NB4 (cell line): ENCODE measurements at regions not wholly inside any gene's neighbourhood (a gene's known extent, or its start where the extent isn't known, plus 50 kb on each side); places are given as distances from the start of the nearest gene placed in this dataset.

ENCODE experiments used
- CTCF ChIP-seq: IDR thresholded peaks from one replicate; pipeline ENCODE4 v1.5.1; 2012; ENCODE audit warnings: low read depth, low read length
- MYC ChIP-seq: IDR thresholded peaks from 2 replicates; pipeline ENCODE4 v1.6.1; 2011; ENCODE audit warnings: low read depth, low read length
- POLR2A ChIP-seq: IDR thresholded peaks from 2 replicates; pipeline ENCODE4 v1.6.1; 2011; ENCODE audit warnings: mild to moderate bottlenecking; ENCODE audit not compliant: insufficient read length; ENCODE audit errors: extremely low read depth

- TF ChIP-seq CTCF (no peak), POLR2A (no peak), MYC (no peak)
Measured at GRCh38 chr6:84539122-84539856, 225.1 kb downstream of the TBX18 start.
